K562 (cell line): ENCODE measurements at regions not wholly inside any gene's neighbourhood (a gene's known extent, or its start where the extent isn't known, plus 50 kb on each side); places are given as distances from the start of the nearest gene placed in this dataset.

Experiments
- ATAC-seq: fragments of 200-7000 bp; cut with Tn5 transposase; 3 replicates; pipeline ENCODE4 v1.9.1; 2020; ENCODE audit warnings: moderate library complexity
- BruUV-seq: library from RNA; stranded (reverse); fragments of 400-500 nt; replicated peaks from 2 replicates; lab custom pipeline; 2021; lab: Mats Ljungman, UMichigan
- CTCF ChIA-PET: fragments of 300-600 bp; formaldehyde crosslinking; extraction: SDS; loops from one replicate; lab custom pipeline; 2021; ENCODE audit warnings: low intra/inter-chr PET ratio; lab: Yijun Ruan, JAX
- POLR2A ChIA-PET: fragments of 300-600, 350-650 bp; sonication (Branson Sonifier 250); formaldehyde crosslinking; extraction: SDS; loops from one replicate; lab custom pipeline; 2021; ENCODE audit warnings: antibody characterized with exemption, inconsistent platforms; lab: Yijun Ruan, JAX
- DNase-seq, 4 experiments: peaks; one replicate each; pipeline versions ENCODE4 v3.0.0 to v3.0.0-alpha.2; 2011 to 2018; ENCODE audit warnings: low spot score in 3 of 4, mixed read lengths in 3 of 4; ENCODE audit errors: extremely low read depth in 1 of 4
- FAIRE-seq: peaks from 2 replicates; lab custom pipeline; 2011; peaks lifted over from hg19 to GRCh38; lab: Jason Lieb, UNC
- H2AFZ ChIP-seq: 2 replicates; pipeline ENCODE4 v1.6.0; 2011; ENCODE audit warnings: low read depth, low read length, control low read depth, inconsistent platforms
- H3K27ac ChIP-seq: fragments of 200-600 bp; 3 replicates; pipeline ENCODE4 v1.8.0; 2011; ENCODE audit warnings: low read depth, mild to moderate bottlenecking, control low read depth, inconsistent platforms, low read length, moderate library complexity, mixed read lengths; ENCODE audit errors: extremely low read depth
- H3K27me3 ChIP-seq, 2 experiments: fragments of 300-600 bp in 1 of 2; 2 replicates in 1 of 2; 3 replicates in 1 of 2; pipeline versions ENCODE4 v1.6.0 to v1.8.0; 2011; ENCODE audit warnings: inconsistent platforms in 2 of 2, low read length in 2 of 2, mild to moderate bottlenecking in 1 of 2, mixed read lengths in 1 of 2, moderate library complexity in 1 of 2; ENCODE audit not compliant: control insufficient read depth in 2 of 2, insufficient read depth in 2 of 2
- H3K36me3 ChIP-seq: fragments of 300-600 bp; 3 replicates; pipeline ENCODE4 v1.8.0; 2011; ENCODE audit warnings: mild to moderate bottlenecking, low read length, inconsistent platforms; ENCODE audit not compliant: control insufficient read depth, insufficient read depth
- H3K4me1 ChIP-seq, 2 experiments: fragments of 200-600 bp in 1 of 2; replicated peaks in 1 of 2; 2 replicates in 1 of 2; 3 replicates in 1 of 2; pipeline versions ENCODE4 v1.5.1 to v1.8.0; 2011; ENCODE audit warnings: inconsistent platforms in 2 of 2, low read length in 2 of 2, mild to moderate bottlenecking in 1 of 2, mixed read lengths in 1 of 2, moderate library complexity in 1 of 2; ENCODE audit not compliant: control insufficient read depth in 2 of 2, insufficient read depth in 2 of 2
- H3K4me2 ChIP-seq: 2 replicates; pipeline ENCODE4 v1.6.1; 2011; ENCODE audit warnings: low read length, control low read depth, inconsistent platforms, mixed read lengths; ENCODE audit not compliant: insufficient read depth
- H3K4me3 ChIP-seq: fragments of 200-600 bp; sonication (generic), shearing (Covaris generic); 2 replicates; pipeline ENCODE4 v1.5.1; 2016; ENCODE audit warnings: control low read depth, inconsistent platforms
- H3K79me2 ChIP-seq: fragments of 200-600 bp; 3 replicates; pipeline ENCODE4 v1.8.0; 2011; ENCODE audit warnings: low read length, inconsistent platforms; ENCODE audit not compliant: control insufficient read depth, insufficient read depth
- H3K9ac ChIP-seq, 2 experiments: 2 replicates each; pipeline versions ENCODE4 v1.6.0 to v1.6.1; 2011; ENCODE audit warnings: low read depth in 2 of 2, low read length in 2 of 2, control low read depth in 1 of 2, inconsistent platforms in 1 of 2, mild to moderate bottlenecking in 1 of 2, mixed read lengths in 1 of 2; ENCODE audit not compliant: insufficient read depth in 1 of 2
- H3K9me1 ChIP-seq: one replicate; pipeline ENCODE4 v1.6.0; 2011; ENCODE audit warnings: inconsistent platforms, mild to moderate bottlenecking, low read length, moderate library complexity; ENCODE audit not compliant: control insufficient read depth, insufficient read depth
- H3K9me3 ChIP-seq: replicated peaks from 2 replicates; pipeline ENCODE4 v1.5.1; 2011; ENCODE audit warnings: low read depth, low read length, inconsistent platforms; ENCODE audit not compliant: control insufficient read depth, insufficient read depth
- H4K20me1 ChIP-seq: replicated peaks from 2 replicates; pipeline ENCODE4 v1.6.1; 2011; ENCODE audit warnings: low read length, inconsistent platforms, mixed read lengths; ENCODE audit not compliant: control insufficient read depth, insufficient read depth
- CHD4 ChIP-seq: fragments of 200-600 bp; sonication (generic); IDR thresholded peaks from 3 replicates; pipeline ENCODE4 v1.6.1; 2012; ENCODE audit warnings: low read depth, mild to moderate bottlenecking, mixed read lengths, low read length, inconsistent platforms; ENCODE audit not compliant: insufficient read depth, insufficient replicate concordance, poor library complexity, severe bottlenecking
- CSDE1 ChIP-seq, 2 experiments: fragments of 450-650 bp; IDR thresholded peaks; 2 replicates each; pipeline ENCODE4 v1.6.1; 2016; ENCODE audit warnings: mild to moderate bottlenecking in 1 of 2
- DDX20 ChIP-seq: fragments of 450-650 bp; IDR thresholded peaks from 2 replicates; pipeline ENCODE4 v1.6.1; 2016; ENCODE audit warnings: missing genetic modification characterization, low read depth, mild to moderate bottlenecking, missing compliant biosample characterization, moderate library complexity
- FUS ChIP-seq: fragments of 200-400 bp; formaldehyde crosslinking; optimal IDR thresholded peaks from 2 replicates; pipeline ENCODE3; 2017; ENCODE audit warnings: low read depth, low read length
- HMG20B ChIP-seq: fragments of 250-450 bp; sonication (Bioruptor Pico); IDR thresholded peaks from 2 replicates; pipeline ENCODE4 v1.5.0; 2021; ENCODE audit warnings: mild to moderate bottlenecking
- MCM3 ChIP-seq: fragments of 450-650 bp; IDR thresholded peaks from 2 replicates; pipeline ENCODE4 v1.6.1; 2016
- MTA2 ChIP-seq: fragments of 450-650 bp; IDR thresholded peaks from 2 replicates; pipeline ENCODE4 v1.6.1; 2016; ENCODE audit warnings: low read depth
- PHB ChIP-seq: fragments of 250-450 bp; sonication (Bioruptor Pico); IDR thresholded peaks from 2 replicates; pipeline ENCODE4 v1.5.0; 2021
- PTTG1 ChIP-seq: fragments of 450-650 bp; IDR thresholded peaks from 2 replicates; pipeline ENCODE4 v1.6.1; 2016; ENCODE audit warnings: low read depth, mild to moderate bottlenecking, missing genetic modification characterization, missing compliant biosample characterization
- RBFOX2 ChIP-seq: fragments of 200-400 bp; formaldehyde crosslinking; IDR thresholded peaks from 2 replicates; pipeline ENCODE4 v1.6.1; 2017; ENCODE audit warnings: low read depth, mild to moderate bottlenecking, low read length, moderate library complexity
- SMAD2 ChIP-seq: fragments of 150-350 bp; IDR thresholded peaks from 2 replicates; pipeline ENCODE4 v1.6.1; 2014; ENCODE audit warnings: low read depth, mild to moderate bottlenecking, low read length
- SPI1 ChIP-seq: IDR thresholded peaks from 2 replicates; pipeline ENCODE4 v1.6.1; 2011; ENCODE audit warnings: low read depth, low read length, control low read depth, borderline replicate concordance
- TBP ChIP-seq: optimal IDR thresholded peaks from 2 replicates; pipeline ENCODE3; 2011; ENCODE audit warnings: low read depth, low read length, improper control_type of control experiment
- ZC3H4 ChIP-seq: sonication (generic); formaldehyde crosslinking; IDR thresholded peaks from 2 replicates; pipeline ENCODE4 v1.9.0; 2021; ENCODE audit warnings: missing genetic modification reagents, borderline replicate concordance
- ZNF140 ChIP-seq: fragments of 250-450 bp; sonication (Bioruptor Pico); IDR thresholded peaks from 2 replicates; pipeline ENCODE4 v1.8.0; 2021; ENCODE audit warnings: moderate library complexity, mild to moderate bottlenecking, inconsistent platforms
- ZNF695 ChIP-seq: fragments of 450-650 bp; formaldehyde crosslinking; IDR thresholded peaks from 2 replicates; pipeline ENCODE4 v1.4.0; 2020; ENCODE audit warnings: mild to moderate bottlenecking, moderate library complexity
- WGBS: fragments of 100-300 bp; shearing (Covaris generic); methylation state at CpG from one replicate; pipeline ENCODE4 v1.1.6; 2016; ENCODE audit warnings: low coverage, mixed read lengths; ENCODE audit not compliant: insufficient coverage; ENCODE audit errors: missing lambda C conversion rate; 5-methylcytosine and 5-hydroxymethylcytosine counted together
- in situ Hi-C: fragments of 300-500 bp; cut with MboI; formaldehyde crosslinking; loops from 4 replicates; pipeline ENCODE4 v1.15.0; 2018; ENCODE audit warnings: inconsistent platforms, mixed read lengths
- intact Hi-C: fragments of 100-400 bp; cut with micrococcal nuclease; formaldehyde crosslinking; loops from 2 replicates; pipeline ENCODE4 v1.14.2; 2022
- TF ChIP-seq, protein P1 (sequence below): sonication (generic); IDR thresholded peaks from 2 replicates; pipeline ENCODE4 v1.6.1; 2016
- TF ChIP-seq, protein P2 (sequence below), 2 experiments: IDR thresholded peaks; 2 replicates each; pipeline ENCODE4 v1.6.1; 2011; ENCODE audit warnings: borderline replicate concordance in 1 of 2, control low read depth in 1 of 2, low read depth in 1 of 2, low read length in 1 of 2, mild to moderate bottlenecking in 1 of 2, mixed read lengths in 1 of 2, moderate library complexity in 1 of 2; ENCODE audit not compliant: insufficient read depth in 1 of 2, insufficient read length in 1 of 2, poor library complexity in 1 of 2, severe bottlenecking in 1 of 2; ENCODE audit errors: extremely low read depth in 1 of 2
- TF ChIP-seq, protein P3 (sequence below): fragments of 450-650 bp; formaldehyde crosslinking; IDR thresholded peaks from 2 replicates; pipeline ENCODE4 v1.4.0; 2022; ENCODE audit warnings: mild to moderate bottlenecking, moderate library complexity
- TF ChIP-seq, protein P4 (sequence below): sonication (generic); formaldehyde crosslinking; IDR thresholded peaks from 2 replicates; pipeline ENCODE4 v1.8.1; 2023; ENCODE audit warnings: mild to moderate bottlenecking, missing genetic modification reagents

DNA sequence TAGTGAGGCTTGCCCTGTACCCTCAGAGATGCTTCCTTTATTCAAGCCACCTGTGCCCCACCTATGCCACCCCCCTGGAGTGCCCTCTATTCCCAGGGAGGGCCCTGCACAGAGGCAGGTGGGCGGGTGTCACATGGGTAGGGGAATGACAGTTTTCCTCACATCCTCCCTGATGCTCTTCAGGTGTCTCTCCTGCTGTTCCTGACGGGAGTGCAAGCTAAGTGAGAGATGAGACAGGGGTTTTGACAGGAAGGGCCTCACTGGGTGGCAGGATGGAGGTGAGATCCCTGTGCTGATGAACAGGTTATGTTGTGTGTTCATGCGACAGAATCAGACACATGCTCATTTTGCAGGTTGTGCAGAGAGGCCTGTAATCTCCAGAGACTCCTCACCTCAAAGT lies 164.1 kb upstream of the CHD6 start (continued):
- no peak for TF ChIP-seq DDX20 (tag)
- TF ChIP-seq SMAD2 = no peak
- TF ChIP-seq CHD4 = no peak
- TF ChIP-seq TBP = no peak

DNA sequence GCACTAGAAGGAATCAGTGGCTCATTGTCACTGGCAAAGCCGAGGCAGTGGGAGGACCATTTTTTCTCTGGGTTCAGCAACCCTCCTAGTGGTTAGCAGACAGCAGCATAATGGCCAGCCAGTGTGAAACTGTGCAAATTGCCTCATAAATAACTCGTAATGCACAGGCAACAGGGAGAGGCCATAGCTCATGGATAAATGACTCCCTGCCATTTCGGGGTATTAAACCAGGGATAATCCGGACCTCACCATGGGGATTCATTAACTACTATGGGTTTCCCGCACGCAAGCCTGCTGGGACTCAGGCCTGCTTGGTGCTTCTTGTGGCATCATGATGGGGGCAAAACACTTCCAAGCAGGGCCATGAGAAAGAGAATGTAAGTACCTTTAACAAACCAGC lies 158.2 kb upstream of the CHD6 start:
- Histone ChIP-seq H3K27ac (no peak overlapping the region), H3K4me1 (no peaks in the 10 kb centered on the region), H2AFZ (no peak overlapping the region), H3K4me3 (no peak overlapping the region), H3K9me3 (no peaks in the 10 kb centered on the region), H3K27me3 (peaks cover 7 to 11% of the 10 kb centered on the region in 2 experiments; a peak in 4 of 5 replicates), H4K20me1 (no peaks in the 10 kb centered on the region; the same call in 1 of the 2 replicates), H3K79me2 (no peaks in the 10 kb centered on the region), H3K9me1 (no peaks in the 10 kb centered on the region), H3K4me2 (no peak overlapping the region), H3K36me3 (no peaks in the 10 kb centered on the region), H3K9ac (no peak overlapping the region)
- BruUV-seq = no TSS peak
- DNase-seq = no peak
- in situ Hi-C loops = no loop called here
- WGBS = 1% methylated on average over 6 of the region's 6 CpGs
- no peak for ATAC-seq
- ChIA-PET POLR2A (no interaction called here), CTCF (no interaction called here)
- no peak for FAIRE-seq
- intact Hi-C loops = no loop called here
- TF ChIP-seq, protein P1, sequence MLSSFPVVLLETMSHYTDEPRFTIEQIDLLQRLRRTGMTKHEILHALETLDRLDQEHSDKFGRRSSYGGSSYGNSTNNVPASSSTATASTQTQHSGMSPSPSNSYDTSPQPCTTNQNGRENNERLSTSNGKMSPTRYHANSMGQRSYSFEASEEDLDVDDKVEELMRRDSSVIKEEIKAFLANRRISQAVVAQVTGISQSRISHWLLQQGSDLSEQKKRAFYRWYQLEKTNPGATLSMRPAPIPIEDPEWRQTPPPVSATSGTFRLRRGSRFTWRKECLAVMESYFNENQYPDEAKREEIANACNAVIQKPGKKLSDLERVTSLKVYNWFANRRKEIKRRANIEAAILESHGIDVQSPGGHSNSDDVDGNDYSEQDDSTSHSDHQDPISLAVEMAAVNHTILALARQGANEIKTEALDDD = no peak
- TF ChIP-seq, protein P2, sequence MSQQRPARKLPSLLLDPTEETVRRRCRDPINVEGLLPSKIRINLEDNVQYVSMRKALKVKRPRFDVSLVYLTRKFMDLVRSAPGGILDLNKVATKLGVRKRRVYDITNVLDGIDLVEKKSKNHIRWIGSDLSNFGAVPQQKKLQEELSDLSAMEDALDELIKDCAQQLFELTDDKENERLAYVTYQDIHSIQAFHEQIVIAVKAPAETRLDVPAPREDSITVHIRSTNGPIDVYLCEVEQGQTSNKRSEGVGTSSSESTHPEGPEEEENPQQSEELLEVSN (IDR thresholded peaks at IDR 0.05; ENCODE audit: borderline replicate concordance in 1 of 2, extremely low read depth in 1 of 2, insufficient read depth in 1 of 2, insufficient read length in 1 of 2, low read depth in 1 of 2, low read length in 1 of 2, poor library complexity in 1 of 2, severe bottlenecking in 1 of 2) = no peak
- TF ChIP-seq FUS (no peak), MTA2 (no peak), RBFOX2 (no peak), SPI1 (no peak), ZNF695 (CRISPR knock-in tag) (no peak), ZNF140 (CRISPR knock-in tag) (no peak), PTTG1 (no peak), ZC3H4 (CRISPR knock-in tag) (no peak), HMG20B (CRISPR knock-in tag) (no peak), CSDE1 (IDR thresholded peaks at IDR 0.05) (no peak), PHB (CRISPR knock-in tag) (no peak), MCM3 (no peak)
- TF ChIP-seq, protein P3, sequence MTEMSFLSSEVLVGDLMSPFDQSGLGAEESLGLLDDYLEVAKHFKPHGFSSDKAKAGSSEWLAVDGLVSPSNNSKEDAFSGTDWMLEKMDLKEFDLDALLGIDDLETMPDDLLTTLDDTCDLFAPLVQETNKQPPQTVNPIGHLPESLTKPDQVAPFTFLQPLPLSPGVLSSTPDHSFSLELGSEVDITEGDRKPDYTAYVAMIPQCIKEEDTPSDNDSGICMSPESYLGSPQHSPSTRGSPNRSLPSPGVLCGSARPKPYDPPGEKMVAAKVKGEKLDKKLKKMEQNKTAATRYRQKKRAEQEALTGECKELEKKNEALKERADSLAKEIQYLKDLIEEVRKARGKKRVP (CRISPR knock-in tag) = no peak
- TF ChIP-seq, protein P4, sequence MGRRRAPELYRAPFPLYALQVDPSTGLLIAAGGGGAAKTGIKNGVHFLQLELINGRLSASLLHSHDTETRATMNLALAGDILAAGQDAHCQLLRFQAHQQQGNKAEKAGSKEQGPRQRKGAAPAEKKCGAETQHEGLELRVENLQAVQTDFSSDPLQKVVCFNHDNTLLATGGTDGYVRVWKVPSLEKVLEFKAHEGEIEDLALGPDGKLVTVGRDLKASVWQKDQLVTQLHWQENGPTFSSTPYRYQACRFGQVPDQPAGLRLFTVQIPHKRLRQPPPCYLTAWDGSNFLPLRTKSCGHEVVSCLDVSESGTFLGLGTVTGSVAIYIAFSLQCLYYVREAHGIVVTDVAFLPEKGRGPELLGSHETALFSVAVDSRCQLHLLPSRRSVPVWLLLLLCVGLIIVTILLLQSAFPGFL (CRISPR knock-in tag) = no peak
